Progenitor cell of endocrine pancreas (in vitro differentiated cells): ENCODE measurements at regions not wholly inside any gene's neighbourhood (a gene's known extent, or its start where the extent isn't known, plus 50 kb on each side); places are given as distances from the start of the nearest gene placed in this dataset.

Experiments used
- DNase-seq: peaks from one replicate; pipeline ENCODE4 v3.0.0; 2021; ENCODE audit warnings: low spot score; ENCODE audit not compliant: unreplicated experiment
- H3K27ac Mint-ChIP-seq: 2 replicates; pipeline ENCODE4 v1.8.0; 2021; ENCODE audit warnings: mild to moderate bottlenecking, moderate library complexity, mixed read lengths
- H3K27me3 Mint-ChIP-seq: 2 replicates; pipeline ENCODE4 v1.8.0; 2021; ENCODE audit warnings: mixed read lengths
- H3K36me3 Mint-ChIP-seq: 2 replicates; pipeline ENCODE4 v1.8.0; 2022; ENCODE audit warnings: mixed read lengths; ENCODE audit not compliant: insufficient read depth
- H3K4me1 Mint-ChIP-seq: 2 replicates; pipeline ENCODE4 v1.8.0; 2021; ENCODE audit warnings: low read depth, mixed read lengths
- H3K4me3 Mint-ChIP-seq: 2 replicates; pipeline ENCODE4 v1.8.0; 2021; ENCODE audit warnings: low read depth, mild to moderate bottlenecking, moderate library complexity, mixed read lengths
- H3K9me3 Mint-ChIP-seq: 2 replicates; pipeline ENCODE4 v1.8.0; 2021; ENCODE audit warnings: low read depth, mixed read lengths
- CTCF ChIP-seq: fragments of 200-600 bp; sonication (generic); IDR thresholded peaks from one replicate; pipeline ENCODE4 v1.5.0; 2021; ENCODE audit warnings: antibody characterized with exemption, mild to moderate bottlenecking; ENCODE audit not compliant: unreplicated experiment

GRCh38 chr9:78777747-78778146, 480.8 kb downstream of the PSAT1 start:
- Mint-ChIP-seq H3K27me3 (peaks cover 12% of the 10 kb centered on the region), H3K9me3 (no peaks in the 10 kb centered on the region), H3K36me3 (no peaks in the 10 kb centered on the region), H3K4me3 (no peak overlapping the region), H3K27ac (no peak overlapping the region), H3K4me1 (peaks cover 1% of the 10 kb centered on the region)
- DNase-seq, result no peak
- TF ChIP-seq CTCF, result no peak

GRCh38 chr9:78778318-78778717, 481.4 kb downstream of the PSAT1 start:
- Mint-ChIP-seq H3K4me1 (peaks cover 1% of the 10 kb centered on the region), H3K4me3 (no peak overlapping the region), H3K27ac (no peak overlapping the region), H3K9me3 (no peaks in the 10 kb centered on the region), H3K27me3 (peaks cover 12% of the 10 kb centered on the region), H3K36me3 (no peaks in the 10 kb centered on the region)
- DNase-seq, result no peak
- TF ChIP-seq CTCF, result no peak

GRCh38 chr9:78778861-78779374, 482.0 kb downstream of the PSAT1 start:
- Mint-ChIP-seq H3K4me1 (peaks cover 1% of the 10 kb centered on the region), H3K27me3 (peaks cover 12% of the 10 kb centered on the region), H3K9me3 (no peaks in the 10 kb centered on the region), H3K27ac (no peak overlapping the region), H3K4me3 (no peak overlapping the region), H3K36me3 (no peaks in the 10 kb centered on the region)
- no peak for TF ChIP-seq CTCF
- no peak for DNase-seq

GRCh38 chr9:78781681-78782080, 484.8 kb downstream of the PSAT1 start:
- Mint-ChIP-seq H3K36me3 (no peaks in the 10 kb centered on the region), H3K27ac (no peak overlapping the region), H3K27me3 (no peaks in the 10 kb centered on the region), H3K9me3 (no peaks in the 10 kb centered on the region), H3K4me3 (no peak overlapping the region), H3K4me1 (peaks cover 1% of the 10 kb centered on the region)
- no peak for TF ChIP-seq CTCF
- no peak for DNase-seq

- Mint-ChIP-seq H3K36me3 (no peaks in the 10 kb centered on the region), H3K27me3 (no peaks in the 10 kb centered on the region), H3K4me1 (peaks cover 1% of the 10 kb centered on the region), H3K4me3 (no peak overlapping the region), H3K9me3 (no peaks in the 10 kb centered on the region), H3K27ac (no peak overlapping the region)
- no peak for DNase-seq
- TF ChIP-seq CTCF, result no peak
Measured at GRCh38 chr9:78782234-78782633, 485.3 kb downstream of the PSAT1 start.
